Stimulated activated CD4-positive, alpha-beta T cell treated with anti-CD3 and anti-CD28 coated beads, Interleukin-4, amount 100 ng/mL, for 24 hours (primary cell): ENCODE measurements at regions not wholly inside any gene's neighbourhood (a gene's known extent, or its start where the extent isn't known, plus 50 kb on each side); places are given as distances from the start of the nearest gene placed in this dataset.
"Not testable (repeated sequence)": the region's sequence is repeated elsewhere in the genome, so short reads cannot be mapped to it uniquely, and the experiment has no call there.

Experiments
- DNase-seq: peaks from one replicate; pipeline ENCODE4 v3.0.0-alpha.2; 2020

DNA sequence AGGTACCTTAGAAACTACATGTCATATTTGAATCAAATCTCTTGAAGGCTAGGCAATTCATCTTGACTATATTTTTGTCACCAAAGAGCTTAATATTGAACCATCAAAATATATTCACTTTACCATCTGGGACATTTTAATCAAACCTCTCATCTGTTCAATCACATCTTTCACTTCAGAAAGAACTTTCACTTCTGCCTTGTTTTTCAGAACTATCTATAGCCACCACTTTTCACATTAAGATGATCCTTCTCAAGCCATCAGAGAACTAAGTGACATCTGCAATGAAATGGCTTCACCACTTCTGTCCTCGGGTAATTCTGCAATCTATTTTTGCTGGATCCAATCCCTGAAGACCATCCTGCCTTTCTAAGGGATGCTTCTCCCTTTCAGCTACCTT is 57.8 kb downstream of the OR2B2 start:
- DNase-seq: no peak

DNA sequence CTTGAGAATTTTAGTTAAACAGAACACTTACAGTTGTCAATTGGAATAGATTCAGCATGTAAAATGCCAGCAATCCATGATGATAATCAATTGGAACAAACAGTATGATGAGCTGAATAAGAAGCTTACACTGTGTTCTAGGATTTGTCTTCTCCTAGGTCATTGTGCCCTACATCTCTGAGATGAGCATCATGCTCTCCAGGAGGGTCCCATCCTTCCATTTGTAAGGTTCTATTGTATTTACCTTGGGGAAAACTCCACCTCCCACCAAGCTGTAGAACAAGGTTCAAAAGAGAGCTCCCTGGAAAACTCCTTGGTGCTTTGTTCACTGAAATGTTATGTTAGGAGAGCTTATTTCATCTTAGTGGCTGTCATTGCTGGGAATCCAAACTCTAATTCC is 60.8 kb downstream of the OR2B2 start:
- no peak for DNase-seq

DNA sequence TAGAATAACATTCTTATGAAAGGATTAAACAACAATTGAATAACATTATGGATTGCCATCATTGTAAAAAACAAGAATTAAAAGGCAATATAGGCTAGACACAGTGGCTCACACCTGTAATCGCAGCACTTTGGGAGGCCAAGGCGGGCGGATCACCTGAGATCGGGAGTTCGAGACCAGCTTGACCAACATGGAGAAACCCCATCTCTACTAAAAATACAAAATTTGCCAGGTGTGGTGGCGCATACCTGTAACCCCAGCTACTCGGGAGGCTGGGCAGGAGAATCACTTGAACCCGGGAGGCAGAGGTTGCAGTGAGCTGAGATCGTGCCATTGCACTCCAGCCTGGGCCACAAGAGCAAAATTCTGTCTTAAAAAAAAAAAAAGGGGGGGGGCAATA is 63.2 kb downstream of the OR2B2 start:
- DNase-seq: not testable (repeated sequence)

DNA sequence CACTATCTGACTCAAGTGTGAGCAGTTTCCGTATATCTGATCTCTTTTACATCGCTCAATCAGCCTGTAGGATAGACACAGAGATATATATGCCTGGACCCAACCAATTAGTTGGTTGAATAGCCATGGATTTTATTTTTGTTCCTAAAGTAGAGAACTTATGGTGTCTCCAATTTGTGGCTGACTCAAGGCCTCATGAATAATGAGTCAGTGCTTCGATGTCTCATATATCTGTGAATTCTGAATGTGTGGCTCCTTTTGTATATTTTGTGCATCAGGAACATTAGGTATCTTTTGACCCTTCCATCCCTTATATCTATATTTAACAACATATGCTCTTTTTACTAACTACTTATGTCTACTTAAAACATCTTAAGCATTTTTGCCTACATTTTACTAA is 64.5 kb downstream of the OR2B2 start:
- DNase-seq: no peak

DNA sequence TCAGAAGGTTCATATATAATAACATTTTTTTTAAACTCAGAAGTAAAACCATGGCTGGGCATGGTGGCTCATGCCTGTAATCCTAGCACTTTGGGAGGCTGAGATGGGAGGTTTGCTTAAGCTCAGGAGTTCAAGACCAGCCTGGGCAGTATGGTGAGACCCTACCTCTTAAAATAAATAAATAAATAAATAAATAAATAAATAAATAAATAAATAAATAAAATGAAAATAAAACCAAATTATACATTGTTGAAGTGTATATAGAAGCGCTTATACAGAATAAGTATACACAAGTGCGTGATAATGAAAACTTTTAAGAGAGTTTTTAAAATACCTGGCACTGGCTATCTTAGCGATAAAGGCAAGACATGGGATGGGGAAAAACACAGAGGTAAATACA is 71.6 kb downstream of the OR2B2 start:
- no peak for DNase-seq

DNA sequence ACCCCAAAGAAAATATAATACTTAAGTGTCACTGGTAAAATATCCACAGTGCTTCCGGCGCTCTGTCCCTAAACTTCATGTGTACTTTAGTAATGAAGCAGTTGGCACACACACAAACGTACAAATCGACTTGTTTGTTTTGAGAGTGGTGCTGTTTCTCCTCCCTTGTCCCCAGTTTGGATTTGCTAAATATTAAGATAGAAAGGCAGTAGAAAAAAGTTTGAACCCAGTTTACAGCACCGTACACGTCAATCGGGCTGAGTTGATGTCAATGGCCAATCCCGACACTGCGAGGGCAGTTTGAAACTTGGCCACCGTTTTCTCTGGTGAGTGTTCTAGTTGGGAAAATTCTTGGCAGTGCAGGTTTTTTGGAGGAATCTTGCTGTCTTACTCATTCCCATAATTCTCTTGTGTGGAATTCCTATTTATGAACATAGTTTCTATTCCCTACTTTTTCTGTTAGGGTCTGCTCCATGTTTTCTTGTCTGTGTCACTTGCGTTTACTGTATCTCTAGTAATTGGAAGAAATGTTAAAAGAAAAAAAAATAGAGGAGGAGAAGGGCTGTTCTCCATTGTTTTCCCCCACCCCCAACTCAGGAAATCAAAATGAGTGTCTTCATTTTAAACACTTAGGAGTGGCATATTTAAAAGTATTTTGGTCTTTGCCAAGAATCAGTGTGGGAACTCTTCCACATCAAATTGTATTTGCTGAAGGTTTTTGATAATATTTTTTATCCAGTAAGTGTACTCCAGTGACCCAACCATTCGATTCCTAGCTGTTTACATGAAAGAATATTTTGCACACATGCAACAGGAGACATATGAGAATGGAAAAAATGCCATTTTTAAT is 72.3 kb downstream of the OR2B2 start:
- DNase-seq: no peak

DNA sequence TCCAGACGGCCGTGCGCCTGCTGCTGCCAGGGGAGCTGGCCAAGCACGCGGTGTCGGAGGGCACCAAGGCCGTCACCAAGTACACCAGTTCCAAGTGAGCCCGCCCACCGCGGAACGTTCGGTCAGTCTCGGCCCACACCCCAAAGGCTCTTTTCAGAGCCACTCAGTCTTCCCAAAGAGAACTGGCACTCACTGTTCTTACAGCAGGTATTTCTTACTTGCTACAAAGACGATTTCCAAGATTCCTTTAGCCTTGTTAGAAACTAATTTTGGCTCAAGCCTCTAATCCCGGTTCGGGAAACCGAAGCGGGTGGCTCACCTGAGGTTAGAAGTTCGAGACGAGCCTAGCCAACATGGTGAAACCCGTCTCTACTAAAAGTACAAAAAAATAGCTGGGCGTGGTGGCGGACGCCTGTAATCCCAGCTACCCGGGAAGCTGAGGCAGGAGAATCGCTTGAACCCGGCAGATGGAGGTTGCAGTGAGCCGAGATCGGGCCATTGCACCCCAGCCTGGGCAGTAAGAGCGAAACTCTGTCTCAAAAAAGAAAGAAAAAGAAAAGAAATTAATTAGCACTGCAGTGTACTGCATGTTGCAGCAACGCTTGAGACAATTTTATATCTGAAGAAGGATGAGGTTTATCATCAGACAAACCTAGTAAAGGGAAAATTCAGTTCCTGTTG is 73.1 kb downstream of the OR2B2 start:
- no peak for DNase-seq

DNA sequence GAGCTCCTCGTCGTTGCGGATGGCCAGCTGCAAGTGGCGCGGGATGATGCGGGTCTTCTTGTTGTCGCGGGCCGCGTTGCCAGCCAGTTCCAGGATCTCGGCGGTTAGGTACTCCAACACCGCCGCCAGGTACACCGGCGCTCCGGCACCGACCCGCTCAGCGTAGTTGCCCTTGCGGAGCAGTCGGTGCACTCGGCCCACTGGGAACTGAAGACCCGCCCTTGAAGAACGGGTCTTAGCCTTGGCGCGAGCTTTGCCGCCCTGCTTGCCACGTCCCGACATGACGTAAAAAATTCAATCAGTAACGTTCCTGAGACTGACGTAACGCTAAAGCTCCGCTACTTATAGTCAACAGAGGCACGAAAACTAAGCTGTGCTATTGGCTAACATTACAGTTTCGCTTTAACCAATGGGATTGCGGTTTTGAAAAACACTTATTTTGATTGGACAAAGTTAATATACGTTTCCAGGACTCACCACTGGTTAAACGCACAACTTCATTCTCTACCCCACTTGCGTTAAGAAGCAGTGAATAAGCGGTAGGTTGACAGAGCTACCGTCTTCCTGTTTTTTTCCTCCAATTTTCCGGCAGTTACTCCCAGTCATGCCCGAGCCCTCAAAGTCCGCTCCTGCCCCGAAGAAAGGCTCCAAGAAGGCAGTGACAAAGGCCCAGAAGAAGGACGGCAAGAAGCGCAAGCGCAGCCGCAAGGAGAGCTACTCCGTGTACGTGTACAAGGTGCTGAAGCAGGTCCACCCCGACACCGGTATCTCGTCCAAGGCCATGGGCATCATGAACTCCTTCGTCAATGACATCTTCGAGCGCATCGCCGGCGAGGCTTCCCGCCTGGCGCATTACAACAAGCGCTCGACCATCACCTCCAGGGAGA is 73.9 kb downstream of the OR2B2 start:
- DNase-seq: peak; percentile 77

DNA sequence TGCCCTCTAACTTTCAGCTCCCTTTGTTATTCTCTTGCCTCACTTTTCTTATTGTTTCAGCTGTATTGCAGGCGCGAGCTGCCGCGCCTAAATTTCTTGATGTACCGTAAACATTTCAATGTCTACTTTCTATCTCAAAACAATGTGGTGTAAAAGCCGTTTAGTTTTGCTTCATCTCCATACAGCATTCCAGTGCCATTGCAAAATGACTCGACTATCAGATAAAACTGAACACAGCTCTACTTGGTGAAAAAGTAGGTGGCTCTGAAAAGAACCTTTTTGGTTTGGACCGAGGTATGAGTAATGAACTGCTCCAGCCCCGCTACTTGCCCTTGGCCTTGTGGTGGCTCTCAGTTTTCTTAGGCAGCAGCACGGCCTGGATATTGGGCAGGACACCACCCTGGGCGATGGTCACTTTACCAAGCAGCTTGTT is 74.6 kb downstream of the OR2B2 start:
- no peak for DNase-seq

DNA sequence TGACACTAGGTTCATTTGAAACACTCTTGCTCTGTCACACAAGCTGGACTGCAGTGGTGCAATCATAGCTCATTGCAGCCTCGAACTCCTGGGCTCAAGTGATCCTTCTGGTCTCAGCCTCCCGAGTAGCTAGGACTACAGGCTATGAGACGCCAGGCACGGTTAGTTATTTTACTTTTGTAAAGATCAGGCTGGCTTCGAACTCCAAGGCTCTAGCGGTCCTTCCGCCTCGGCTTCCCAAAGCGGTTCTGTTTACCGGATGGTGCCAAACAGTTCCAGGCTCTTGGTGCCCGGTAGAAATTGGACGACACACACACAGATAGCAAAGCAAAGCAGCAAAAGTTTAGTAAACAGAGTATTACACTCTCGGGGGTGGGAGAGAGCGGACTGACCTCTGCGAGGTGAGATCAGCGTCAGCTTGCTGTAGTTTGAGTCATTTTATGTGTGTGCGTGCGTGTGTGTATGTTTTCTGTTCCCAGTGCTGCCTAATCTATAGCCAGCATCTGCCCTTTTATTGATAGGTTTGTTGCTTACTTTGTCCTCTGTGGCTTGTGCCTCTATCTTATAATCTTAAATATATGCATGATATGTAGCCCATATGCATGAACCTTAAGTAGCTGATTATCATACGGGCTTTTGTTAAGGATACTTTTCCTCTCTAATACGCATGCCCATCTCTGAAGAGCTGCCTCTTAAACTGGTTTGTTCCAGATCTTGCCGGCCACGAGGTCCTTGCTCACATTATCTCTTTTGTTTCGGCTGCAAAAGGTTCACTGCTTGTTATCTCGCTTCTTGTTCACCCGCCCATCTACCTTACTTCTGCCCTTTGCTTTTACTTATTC is 75.2 kb downstream of the OR2B2 start:
- DNase-seq: peak; percentile 62

DNA sequence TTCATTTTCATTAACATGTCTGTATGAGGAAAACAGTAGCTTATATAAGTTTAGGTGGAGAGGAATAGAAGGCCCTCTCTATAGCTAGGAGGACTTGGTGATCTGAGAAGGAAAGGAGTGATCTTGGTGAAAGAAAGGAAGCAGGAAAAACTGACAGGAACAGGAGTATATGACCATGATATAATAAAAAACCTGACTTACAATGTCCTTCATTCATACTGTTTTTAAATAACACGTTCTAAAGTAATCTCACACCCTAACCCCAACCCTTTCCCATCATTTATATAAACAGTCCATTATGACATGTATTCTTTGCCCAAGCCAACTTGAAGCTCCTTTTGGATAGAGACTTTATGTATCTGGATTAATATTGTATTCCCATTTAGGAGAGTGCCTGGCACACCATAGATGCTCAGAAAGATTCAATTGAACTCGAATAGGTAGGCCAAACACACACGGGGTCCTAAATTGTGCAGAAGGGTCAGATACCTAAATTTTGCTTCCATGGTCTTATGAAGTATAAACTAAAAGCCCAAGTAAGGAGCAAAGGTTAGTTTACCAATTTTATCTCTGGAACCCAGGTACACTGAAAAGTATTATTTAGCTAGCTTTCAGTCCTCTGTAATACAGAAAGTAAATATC is 75.9 kb downstream of the OR2B2 start:
- no peak for DNase-seq

DNA sequence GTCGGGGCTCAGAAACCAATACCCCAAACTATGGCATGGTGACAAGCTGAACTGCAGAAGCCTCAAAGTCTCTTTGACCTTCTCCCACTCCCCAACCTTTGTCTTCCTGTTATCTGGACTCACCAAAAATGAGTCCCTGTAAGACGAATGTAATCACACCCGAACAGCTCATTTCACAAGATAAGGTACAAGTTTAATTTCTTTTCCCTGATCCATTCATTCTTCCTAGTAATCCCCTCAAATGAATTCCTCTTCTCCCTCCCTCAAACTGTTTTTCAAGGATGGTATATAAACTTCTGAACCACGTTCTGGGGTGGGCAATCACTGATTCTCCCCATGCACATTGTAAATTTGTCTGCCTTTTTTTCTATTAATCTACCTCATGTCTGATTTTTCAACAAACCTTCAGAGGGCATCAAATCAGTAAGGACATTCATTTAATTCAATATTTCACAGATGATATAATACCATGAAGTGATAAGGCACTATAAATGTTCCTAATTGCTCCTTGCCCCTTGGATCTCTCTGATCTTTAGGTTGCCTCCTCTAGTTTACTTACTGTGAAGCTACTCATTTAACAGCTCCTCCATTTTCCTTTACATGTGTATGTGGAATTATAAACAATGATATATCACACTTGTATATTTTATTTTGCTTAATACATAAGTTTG is 77.2 kb downstream of the OR2B2 start:
- no peak for DNase-seq

DNA sequence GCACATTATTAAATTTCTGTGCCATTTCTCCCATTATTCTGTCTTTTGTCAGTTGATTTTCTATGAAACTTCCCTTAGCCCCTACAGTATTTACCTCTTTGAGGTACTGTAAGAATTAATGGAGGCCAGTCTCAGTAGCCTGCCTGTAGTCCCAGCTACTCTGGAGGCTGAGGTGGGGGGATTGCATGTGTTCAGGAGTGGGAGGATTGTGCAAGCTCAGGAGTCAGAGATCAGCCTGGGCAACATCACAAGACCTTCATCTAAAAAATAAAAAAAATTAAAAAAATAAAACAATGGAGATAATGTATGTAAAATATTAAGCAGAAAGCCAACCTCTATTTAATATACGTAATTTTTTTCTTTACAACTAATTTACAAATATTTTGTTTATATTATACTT is 77.8 kb downstream of the OR2B2 start:
- DNase-seq: no peak

DNA sequence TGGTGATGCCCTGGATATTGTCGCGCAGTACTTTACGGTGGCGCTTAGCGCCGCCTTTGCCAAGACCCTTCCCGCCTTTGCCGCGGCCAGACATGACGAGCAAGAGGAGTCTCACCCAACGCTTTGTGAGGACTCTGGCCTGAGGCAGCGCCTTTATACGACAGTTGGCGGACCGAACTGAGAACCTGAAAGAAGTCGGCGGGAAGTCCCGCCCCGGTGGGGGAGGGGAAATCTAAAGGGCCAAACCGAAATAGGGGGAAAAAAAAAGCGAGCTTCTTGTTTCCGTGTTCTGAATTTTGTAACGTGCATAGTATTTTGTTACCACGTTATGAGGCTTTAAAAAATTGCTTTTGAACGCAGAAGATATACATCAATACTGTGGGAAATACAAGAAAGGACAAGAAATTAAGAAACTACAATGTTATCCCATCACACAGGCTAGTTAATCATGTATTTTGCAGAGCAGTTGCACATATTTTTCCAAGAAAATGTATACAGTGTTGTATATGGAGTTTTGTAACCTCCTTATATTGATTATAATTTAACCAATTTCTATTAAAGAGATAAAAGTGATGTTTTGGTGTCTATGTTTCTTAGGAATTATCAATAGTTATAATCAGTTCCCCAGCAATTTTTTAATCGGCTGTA is 80.6 kb downstream of the OR2B2 start:
- peak; percentile 71 for DNase-seq

DNA sequence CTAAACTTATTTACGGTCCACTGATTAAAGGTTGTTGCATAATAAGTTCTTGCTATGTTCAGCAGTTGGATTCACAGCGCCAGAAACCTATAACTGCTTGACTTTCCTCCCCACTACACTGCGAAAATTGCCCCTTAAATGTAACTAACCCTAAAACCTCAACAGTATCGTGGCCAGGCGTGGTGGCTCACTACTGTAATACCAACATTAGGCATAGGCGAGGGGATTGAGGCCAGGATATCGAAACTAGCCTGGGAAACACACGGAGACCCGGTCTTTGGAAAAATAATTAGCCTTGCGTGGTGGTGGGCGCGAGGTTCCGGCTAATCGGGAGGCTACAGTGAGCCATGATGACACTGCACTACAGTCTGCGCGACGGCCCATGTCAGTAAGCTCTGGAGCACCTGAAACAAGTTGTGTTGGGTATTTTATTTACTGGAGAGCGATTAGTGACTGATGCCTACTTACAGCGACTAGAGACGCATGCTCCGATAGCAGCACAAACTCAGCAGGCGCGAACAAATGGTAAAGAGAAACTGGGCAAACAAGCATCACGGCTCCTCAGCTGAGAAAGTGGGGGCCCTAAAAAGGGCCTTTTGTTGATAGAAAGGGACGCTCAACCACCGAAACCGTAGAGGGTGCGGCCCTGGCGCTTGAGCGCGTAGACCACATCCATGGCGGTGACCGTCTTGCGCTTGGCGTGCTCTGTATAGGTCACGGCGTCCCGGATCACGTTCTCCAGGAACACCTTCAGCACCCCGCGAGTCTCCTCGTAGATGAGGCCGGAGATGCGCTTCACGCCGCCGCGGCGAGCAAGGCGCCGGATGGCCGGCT is 81.4 kb downstream of the OR2B2 start:
- DNase-seq: peak; percentile 43

DNA sequence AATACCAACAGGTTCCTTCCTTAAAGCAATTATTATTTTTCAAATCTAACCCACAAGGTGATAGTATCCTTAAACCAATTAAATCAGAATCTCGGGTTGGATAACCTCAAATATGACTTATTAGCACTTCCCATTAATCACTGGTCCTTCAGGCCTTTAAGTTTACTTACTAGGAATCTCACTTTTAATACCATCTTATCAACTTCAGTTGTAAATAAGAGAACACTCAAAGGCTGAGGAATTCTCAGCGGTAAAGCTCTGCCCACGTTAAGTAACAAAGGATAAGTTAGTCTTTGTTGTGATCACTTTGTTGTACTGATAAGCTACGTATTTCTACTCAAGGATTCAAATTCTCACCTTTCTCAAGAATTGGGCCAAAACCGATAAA is 82.0 kb downstream of the OR2B2 start:
- DNase-seq: no peak

DNA sequence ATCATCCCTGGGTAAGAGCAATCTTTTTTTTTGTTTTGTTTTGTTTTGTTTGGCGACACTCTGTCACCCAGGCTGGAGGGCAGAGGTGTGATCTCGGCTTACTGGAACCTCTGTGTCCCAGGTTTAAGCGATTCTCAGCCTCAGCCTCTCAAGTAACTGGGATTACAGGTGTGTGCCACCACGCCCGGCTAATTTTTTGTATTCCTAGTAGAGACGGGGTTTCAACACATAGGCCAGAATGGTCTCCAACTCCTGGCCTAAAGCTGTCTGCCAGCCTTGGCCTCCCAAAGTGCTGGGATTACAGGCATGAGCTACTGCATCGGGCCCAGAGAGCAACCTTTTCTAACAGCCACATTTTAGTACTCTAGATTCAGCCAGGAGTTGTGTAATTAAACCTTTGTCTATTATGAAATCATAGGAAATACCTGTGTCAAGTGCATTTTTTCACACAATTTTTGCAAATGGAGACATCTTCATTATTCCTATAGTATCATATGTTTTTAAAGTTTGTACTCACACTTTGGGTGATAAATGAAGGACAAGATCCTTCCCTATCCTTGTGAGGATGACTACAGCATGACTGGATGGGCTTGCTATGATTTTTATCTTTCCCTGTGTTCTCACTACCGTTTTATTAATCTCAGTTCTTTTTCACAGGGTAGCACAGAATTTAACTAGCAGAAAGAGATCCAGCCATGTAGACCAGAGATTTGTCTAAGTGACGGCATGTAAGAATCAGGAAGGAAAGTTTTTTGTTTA is 82.6 kb downstream of the OR2B2 start:
- DNase-seq: no peak

DNA sequence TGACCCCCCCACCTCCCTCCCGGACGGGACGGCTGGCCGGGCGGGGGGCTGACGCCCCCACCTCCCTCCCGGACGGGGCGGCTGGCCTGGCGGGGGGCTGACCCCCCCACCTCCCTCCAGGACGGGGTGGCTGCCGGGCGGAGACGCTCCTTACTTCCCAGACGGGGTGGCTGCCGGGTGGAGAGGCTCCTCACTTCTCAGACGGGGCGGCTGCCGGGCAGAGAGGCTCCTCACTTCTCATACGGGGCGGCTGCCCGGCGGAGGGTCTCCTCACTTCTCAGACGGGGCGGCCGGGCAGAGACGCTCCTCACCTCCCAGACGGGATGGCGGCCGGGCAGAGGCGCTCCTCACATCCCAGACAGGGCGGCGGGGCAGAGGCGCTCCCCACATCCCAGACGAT is 84.7 kb downstream of the OR2B2 start:
- DNase-seq: not testable (repeated sequence)

DNA sequence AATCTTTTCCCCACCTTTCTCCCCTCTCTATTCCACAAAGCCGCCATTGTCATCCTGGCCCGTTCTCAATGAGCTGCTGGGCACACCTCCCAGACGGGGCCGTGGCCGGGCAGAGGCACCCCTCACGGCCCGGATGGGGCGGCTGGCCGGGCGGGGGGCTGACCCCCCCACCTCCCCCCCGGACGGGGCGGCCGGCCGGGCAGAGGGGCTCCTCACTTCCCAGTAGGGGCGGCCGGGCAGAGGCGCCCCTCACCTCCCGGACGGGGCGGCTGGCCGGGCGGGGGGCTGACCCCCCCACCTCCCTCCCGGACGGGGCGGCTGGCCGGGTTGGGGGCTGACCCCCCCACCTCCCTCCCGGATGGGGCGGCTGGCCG is 85.6 kb downstream of the OR2B2 start:
- DNase-seq: not testable (repeated sequence)
